GM21447 (cell line): ENCODE measurements at regions not wholly inside any gene's neighbourhood (a gene's known extent, or its start where the extent isn't known, plus 50 kb on each side); places are given as distances from the start of the nearest gene placed in this dataset.

Experiments used
- ATAC-seq: cut with Tn5 transposase; IDR thresholded peaks from one replicate; pipeline ENCODE4 v1.9.1; 2021; ENCODE audit not compliant: unreplicated experiment

DNA sequence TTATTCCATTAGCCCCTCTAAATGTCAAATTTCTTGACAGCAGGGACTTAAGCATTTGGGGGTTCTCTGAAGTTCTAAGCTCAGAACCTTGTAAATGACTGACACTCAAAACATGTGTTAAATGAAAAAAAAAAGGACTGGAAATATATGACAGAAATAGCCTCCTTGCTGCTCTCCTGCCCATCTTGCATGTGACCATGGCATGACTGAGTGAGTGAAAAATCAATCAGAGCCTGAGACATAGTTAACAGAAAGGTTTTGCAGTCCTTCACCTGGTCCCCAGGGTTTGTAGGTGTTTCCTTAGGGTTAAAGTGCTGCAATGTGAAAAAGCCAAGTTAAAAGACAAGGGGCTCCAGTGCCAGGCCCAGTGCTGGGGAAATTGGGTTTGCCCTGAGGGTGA, 168.1 kb downstream of the ZBTB18 start:
- ATAC-seq = no peak

GRCh38 chr1:244219802-244220201, 168.7 kb downstream of the ZBTB18 start:
- ATAC-seq = no peak

GRCh38 chr1:244220410-244220809, 169.3 kb downstream of the ZBTB18 start:
- ATAC-seq = no peak

- no peak for ATAC-seq
Measured at GRCh38 chr1:244221991-244222390, 170.9 kb downstream of the ZBTB18 start.

GRCh38 chr1:244224487-244225430, 173.7 kb downstream of the ZBTB18 start:
- no peak for ATAC-seq

- no peak for ATAC-seq
Measured at GRCh38 chr1:244226435-244226834, 175.4 kb downstream of the ZBTB18 start.

DNA sequence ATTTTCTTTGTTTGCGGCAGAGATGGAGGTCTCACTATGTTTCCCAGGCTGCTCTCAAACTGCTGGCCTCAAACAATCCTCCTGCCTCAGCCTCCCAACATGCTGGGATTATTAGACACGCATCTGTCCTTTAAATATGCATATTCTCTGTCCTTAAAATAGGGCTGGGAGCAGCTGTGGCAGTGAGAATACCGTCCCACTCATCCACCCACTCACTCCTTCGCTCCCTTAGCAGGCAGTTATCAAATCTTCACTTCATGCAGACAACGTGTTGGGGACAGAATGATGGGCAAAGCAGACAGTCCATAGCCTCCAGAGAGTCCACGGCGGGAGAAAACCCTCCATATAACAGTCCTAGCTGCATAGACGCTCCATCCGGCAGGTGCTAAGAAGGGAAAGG, 179.4 kb downstream of the ZBTB18 start:
- no peak for ATAC-seq

- ATAC-seq = no peak
Measured at GRCh38 chr1:244231193-244231571, 180.1 kb downstream of the ZBTB18 start.

GRCh38 chr1:244231572-244232315, 180.7 kb downstream of the ZBTB18 start:
- ATAC-seq = no peak

- ATAC-seq = no peak
Measured at GRCh38 chr1:244234009-244234643, 183.0 kb downstream of the ZBTB18 start.

GRCh38 chr1:244235157-244235556, 184.1 kb downstream of the ZBTB18 start:
- no peak for ATAC-seq

DNA sequence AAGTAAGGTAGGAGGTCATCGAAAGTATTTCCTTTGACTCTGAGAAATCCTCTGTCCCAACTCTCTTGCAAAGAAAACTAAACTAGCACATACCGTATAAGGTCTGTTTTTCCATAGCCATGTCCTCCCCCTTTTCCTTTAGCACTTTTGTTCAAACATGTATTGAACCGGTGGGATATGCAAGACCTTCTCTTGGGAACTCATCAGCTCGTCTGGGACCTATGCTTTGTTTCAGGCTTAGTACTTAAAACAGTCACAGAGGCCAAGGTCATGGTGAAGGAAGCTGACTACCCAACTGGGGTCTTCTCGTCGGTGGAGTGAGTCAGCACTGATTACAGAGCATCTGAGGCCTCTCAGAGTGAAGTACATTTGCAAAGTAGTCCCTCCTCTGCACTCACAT, 185.0 kb downstream of the ZBTB18 start:
- ATAC-seq = no peak

- no peak for ATAC-seq
Measured at GRCh38 chr1:244236721-244237120, 185.6 kb downstream of the ZBTB18 start.

- no peak for ATAC-seq
Measured at GRCh38 chr1:244237445-244237844, 186.4 kb downstream of the ZBTB18 start.

DNA sequence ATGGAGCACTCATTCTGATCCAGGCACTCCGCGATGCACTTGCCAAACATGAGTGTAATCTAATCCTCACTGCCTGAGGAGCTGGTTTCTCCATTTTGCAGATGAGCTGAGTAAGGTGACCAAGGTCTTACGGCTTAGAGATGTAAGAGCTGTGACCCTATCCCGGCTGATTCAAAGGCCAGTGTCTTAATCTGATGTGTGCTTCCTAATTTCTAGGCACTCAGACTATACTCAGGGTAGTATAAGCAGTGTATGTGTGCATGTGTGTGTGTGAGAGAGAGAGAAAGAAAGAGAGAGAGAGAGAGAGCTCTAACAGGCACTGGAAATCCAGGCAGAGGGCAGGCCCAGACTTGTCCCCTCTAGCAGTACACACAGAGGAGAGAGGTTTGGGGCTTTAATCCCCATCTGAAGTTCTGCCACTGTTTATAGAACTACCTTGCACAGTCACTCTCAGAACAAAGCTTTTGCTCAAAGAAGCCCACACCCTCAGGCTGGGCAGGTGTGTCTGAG, 188.2 kb downstream of the ZBTB18 start:
- no peak for ATAC-seq

- ATAC-seq = no peak
Measured at GRCh38 chr1:244241438-244241837, 190.4 kb downstream of the ZBTB18 start.

DNA sequence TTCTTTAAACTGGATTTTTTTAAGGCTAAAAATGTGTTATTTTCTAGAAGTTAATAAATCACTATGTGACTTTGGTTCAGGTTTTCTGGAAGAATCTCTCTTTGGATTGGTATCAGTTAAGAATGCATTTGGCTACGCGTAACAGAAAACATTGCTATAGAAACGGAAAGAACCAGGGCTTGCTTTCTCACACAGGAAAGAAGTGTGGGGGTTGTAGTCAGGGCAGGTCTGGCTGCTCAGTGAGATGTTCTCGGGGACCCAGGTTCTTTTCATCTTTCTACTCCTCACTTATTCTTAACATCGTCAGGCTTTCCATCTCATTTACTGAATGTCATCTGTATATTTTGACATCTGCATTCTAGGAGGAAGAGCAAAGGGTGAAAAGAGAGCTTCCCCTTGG, 191.4 kb downstream of the ZBTB18 start:
- peak; percentile 62 for ATAC-seq

- ATAC-seq = no peak
Measured at GRCh38 chr1:244246334-244246733, 195.3 kb downstream of the ZBTB18 start.

DNA sequence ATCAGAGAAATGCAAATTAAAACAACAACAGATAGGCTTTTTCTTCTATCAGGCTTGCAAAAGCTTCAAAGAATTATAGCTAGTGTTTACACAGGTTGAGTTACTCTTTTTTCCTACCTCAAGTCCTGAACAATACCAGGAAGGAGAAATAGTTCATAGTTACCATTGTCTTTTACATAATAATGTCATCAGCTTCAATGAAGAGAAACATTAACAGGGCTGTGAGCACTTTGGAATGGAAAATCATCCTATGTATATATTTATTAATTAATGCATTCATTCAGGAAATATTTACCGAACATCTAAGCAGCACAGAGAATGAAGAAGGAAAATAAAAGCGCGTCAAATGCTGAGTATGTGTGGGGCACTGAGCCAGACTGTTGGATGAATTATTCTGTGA, 197.3 kb downstream of the ZBTB18 start:
- ATAC-seq = no peak

- ATAC-seq = no peak
Measured at GRCh38 chr1:244252211-244252610, 199.5 kb downstream of the ADSS2 start.

GRCh38 chr1:244254467-244254866, 197.2 kb downstream of the ADSS2 start:
- ATAC-seq = no peak
